ENCODE measurements at regions not wholly inside any gene's neighbourhood (a gene's known extent, or its start where the extent isn't known, plus 50 kb on each side); places are given as distances from the start of the nearest gene placed in this dataset.

DNA sequence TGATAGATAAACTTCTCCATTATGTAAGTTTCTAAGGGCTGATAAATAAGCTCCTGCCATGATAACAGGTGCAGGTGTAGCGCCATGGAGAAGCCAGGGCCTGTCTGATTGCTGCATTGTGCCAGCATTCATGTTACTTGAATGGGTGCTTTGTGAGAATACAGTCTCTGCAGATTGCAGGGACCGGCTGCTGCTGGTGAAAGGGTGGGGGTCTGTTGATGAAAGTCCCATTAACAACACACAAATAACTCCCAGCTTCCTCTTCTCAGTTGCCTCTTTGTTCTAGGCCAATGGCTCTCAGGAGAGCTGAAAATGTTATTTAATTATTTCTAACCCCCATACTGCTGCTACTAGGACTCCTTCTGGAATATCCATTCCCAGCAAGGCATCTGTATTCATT, 77.2 kb downstream of the RTP4 start:
- no peaks in the 10 kb centered on the region for H3K4me1 ChIP-seq (replicated peaks)
- H3K9me3 ChIP-seq (replicated peaks), result no peaks in the 10 kb centered on the region

DNA sequence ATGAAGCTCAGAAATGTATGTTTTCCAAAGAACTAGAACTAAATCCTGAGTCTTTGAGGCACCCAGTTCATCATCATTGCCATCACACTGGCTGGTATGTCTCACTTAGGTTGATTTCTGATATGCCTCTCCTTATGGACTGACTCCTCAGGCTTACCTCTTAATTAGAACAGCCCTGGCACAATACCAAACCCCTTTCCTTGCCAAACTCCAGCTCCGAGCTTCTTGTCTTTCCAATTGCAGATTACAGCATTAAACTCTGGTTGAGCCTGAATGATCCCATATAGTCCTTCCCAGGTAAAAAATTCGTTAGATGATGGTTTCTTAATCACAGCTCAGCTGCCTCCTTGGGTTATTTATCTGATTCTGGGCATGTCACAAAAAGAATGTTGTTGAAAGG, 66.3 kb downstream of the RTP4 start:
- no peaks in the 10 kb centered on the region for H3K4me1 ChIP-seq (replicated peaks)
- no peak overlapping the region for H3K4me3 ChIP-seq
- H3K27ac ChIP-seq, result no peak overlapping the region
- no peaks in the 10 kb centered on the region for H3K27me3 ChIP-seq (replicated peaks)
- H3K9me3 ChIP-seq (replicated peaks), result no peaks in the 10 kb centered on the region
- no peak for DNase-seq (ENCODE audit: low read depth in 1 of 2, low spot score in 2 of 2)
- no peaks in the 10 kb centered on the region for H3K36me3 ChIP-seq

More for the DNA sequence above, 77.2 kb downstream of the RTP4 start:
- H3K27ac ChIP-seq, result no peak overlapping the region
- no peaks in the 10 kb centered on the region; the same call in 1 of the 2 replicates for H3K27me3 ChIP-seq (replicated peaks)
- no peak for DNase-seq (ENCODE audit: low read depth in 1 of 2, low spot score in 2 of 2)
- no peaks in the 10 kb centered on the region for H3K36me3 ChIP-seq
- no peak overlapping the region for H3K4me3 ChIP-seq

DNA sequence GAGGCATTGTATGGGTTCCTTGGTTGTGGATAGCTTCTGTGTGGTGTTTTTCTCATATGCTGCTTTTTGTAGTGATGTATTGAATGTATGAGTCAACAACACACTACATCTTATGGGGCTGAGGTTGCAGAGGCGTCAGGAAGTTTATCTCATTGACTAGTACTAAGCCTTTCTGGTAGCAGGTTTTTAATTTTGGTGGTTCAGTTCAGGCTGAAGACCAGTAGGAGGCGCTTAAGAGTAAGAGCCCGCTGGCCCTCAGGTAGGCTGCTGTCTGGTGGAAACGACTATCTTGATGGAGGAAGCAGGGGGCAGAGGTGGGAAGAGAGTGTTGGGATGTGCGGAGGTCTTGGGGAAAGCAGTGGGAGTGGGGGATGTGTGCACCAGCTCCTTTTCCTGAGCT, 62.4 kb downstream of the RTP4 start:
- no peak overlapping the region for H3K4me3 ChIP-seq
- H3K4me1 ChIP-seq (replicated peaks), result no peaks in the 10 kb centered on the region
- DNase-seq (ENCODE audit: low read depth in 1 of 2, low spot score in 2 of 2), result no peak
- no peak overlapping the region for H3K27ac ChIP-seq
- no peaks in the 10 kb centered on the region for H3K27me3 ChIP-seq (replicated peaks)
- no peaks in the 10 kb centered on the region for H3K9me3 ChIP-seq (replicated peaks)
- no peaks in the 10 kb centered on the region for H3K36me3 ChIP-seq
